HL-60 (cell line): ENCODE measurements at regions not wholly inside any gene's neighbourhood (a gene's known extent, or its start where the extent isn't known, plus 50 kb on each side); places are given as distances from the start of the nearest gene placed in this dataset.

Source experiments
- DNase-seq, 2 experiments: peaks; one replicate each; pipeline ENCODE4 v3.0.0-alpha.2; 2010 to 2020; ENCODE audit warnings: low read depth in 1 of 2, low spot score in 1 of 2
- H3K27ac ChIP-seq: fragments of 250-450 bp; sonication (Bioruptor Pico); replicated peaks from 2 replicates; pipeline ENCODE4 v1.5.1; 2020; ENCODE audit warnings: mild to moderate bottlenecking, moderate library complexity
- H3K27me3 ChIP-seq: fragments of 250-450 bp; sonication (Bioruptor Pico); 2 replicates; pipeline ENCODE4 v1.5.1; 2021; ENCODE audit warnings: mild to moderate bottlenecking, moderate library complexity; ENCODE audit not compliant: insufficient read depth, poor library complexity, severe bottlenecking
- H3K4me3 ChIP-seq: replicated peaks from 2 replicates; pipeline ENCODE4 v1.5.1; 2011; ENCODE audit warnings: mild to moderate bottlenecking, control low read depth, low read length; ENCODE audit not compliant: insufficient read depth
- GABPA ChIP-seq: IDR thresholded peaks from 2 replicates; pipeline ENCODE4 v1.6.1; 2012; ENCODE audit warnings: low read depth
- POLR2AphosphoS5 ChIP-seq: IDR thresholded peaks from 2 replicates; pipeline ENCODE4 v1.6.1; 2012; ENCODE audit warnings: low read depth
- SPI1 ChIP-seq: IDR thresholded peaks from 2 replicates; pipeline ENCODE4 v1.6.1; 2012; ENCODE audit warnings: low read depth, mild to moderate bottlenecking, borderline replicate concordance
- TF ChIP-seq, protein P1 (sequence below): IDR thresholded peaks from one replicate; pipeline ENCODE4 v1.5.1; 2011; ENCODE audit warnings: low read length, control low read depth, inconsistent platforms; ENCODE audit not compliant: insufficient read depth
- TF ChIP-seq, protein P2 (sequence below): IDR thresholded peaks from 2 replicates; pipeline ENCODE4 v1.6.1; 2012; ENCODE audit warnings: low read depth; ENCODE audit not compliant: insufficient replicate concordance

DNA sequence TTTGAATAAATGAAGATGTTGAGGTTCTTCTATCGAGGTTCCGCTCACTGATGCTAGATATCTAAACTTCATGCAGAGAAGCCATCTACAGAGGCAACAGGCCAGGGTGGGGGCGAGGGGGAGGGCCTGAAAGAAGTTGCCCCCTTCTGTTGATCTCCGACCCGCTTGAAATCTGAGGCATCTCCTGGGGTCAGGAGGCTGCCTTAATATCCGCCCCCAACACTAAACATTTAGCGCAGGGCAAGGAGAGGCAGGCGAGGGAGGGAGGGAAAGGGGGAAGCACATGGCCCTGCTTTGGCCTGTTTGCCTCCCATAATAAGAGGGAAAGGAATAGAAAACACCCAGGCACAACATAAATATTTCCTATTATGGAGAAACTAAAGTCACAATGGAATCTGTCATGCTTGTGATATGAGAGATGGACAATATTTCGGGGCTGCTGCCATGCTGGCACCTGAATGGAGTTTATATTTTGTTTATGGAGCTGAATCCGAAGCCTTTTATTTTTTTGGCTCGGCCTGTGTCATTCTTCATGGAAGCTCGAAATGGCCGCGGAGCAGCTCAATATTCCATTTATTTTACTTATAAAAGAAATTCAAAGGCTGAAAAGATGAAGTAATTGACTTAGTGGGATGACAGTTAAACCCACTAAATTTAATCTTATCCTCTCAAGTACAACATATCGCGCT lies 221.1 kb downstream of the INSIG2 start:
- no peak for DNase-seq
- TF ChIP-seq SPI1 (no peak), POLR2AphosphoS5 (no peak), GABPA (no peak)
- TF ChIP-seq, protein P1, sequence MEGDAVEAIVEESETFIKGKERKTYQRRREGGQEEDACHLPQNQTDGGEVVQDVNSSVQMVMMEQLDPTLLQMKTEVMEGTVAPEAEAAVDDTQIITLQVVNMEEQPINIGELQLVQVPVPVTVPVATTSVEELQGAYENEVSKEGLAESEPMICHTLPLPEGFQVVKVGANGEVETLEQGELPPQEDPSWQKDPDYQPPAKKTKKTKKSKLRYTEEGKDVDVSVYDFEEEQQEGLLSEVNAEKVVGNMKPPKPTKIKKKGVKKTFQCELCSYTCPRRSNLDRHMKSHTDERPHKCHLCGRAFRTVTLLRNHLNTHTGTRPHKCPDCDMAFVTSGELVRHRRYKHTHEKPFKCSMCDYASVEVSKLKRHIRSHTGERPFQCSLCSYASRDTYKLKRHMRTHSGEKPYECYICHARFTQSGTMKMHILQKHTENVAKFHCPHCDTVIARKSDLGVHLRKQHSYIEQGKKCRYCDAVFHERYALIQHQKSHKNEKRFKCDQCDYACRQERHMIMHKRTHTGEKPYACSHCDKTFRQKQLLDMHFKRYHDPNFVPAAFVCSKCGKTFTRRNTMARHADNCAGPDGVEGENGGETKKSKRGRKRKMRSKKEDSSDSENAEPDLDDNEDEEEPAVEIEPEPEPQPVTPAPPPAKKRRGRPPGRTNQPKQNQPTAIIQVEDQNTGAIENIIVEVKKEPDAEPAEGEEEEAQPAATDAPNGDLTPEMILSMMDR, result no peak
- TF ChIP-seq, protein P2, sequence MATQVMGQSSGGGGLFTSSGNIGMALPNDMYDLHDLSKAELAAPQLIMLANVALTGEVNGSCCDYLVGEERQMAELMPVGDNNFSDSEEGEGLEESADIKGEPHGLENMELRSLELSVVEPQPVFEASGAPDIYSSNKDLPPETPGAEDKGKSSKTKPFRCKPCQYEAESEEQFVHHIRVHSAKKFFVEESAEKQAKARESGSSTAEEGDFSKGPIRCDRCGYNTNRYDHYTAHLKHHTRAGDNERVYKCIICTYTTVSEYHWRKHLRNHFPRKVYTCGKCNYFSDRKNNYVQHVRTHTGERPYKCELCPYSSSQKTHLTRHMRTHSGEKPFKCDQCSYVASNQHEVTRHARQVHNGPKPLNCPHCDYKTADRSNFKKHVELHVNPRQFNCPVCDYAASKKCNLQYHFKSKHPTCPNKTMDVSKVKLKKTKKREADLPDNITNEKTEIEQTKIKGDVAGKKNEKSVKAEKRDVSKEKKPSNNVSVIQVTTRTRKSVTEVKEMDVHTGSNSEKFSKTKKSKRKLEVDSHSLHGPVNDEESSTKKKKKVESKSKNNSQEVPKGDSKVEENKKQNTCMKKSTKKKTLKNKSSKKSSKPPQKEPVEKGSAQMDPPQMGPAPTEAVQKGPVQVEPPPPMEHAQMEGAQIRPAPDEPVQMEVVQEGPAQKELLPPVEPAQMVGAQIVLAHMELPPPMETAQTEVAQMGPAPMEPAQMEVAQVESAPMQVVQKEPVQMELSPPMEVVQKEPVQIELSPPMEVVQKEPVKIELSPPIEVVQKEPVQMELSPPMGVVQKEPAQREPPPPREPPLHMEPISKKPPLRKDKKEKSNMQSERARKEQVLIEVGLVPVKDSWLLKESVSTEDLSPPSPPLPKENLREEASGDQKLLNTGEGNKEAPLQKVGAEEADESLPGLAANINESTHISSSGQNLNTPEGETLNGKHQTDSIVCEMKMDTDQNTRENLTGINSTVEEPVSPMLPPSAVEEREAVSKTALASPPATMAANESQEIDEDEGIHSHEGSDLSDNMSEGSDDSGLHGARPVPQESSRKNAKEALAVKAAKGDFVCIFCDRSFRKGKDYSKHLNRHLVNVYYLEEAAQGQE, result no peak
- Histone ChIP-seq H3K27me3 (peaks cover 27% of the 10 kb centered on the region), H3K4me3 (no peak overlapping the region), H3K27ac (no peak overlapping the region)

DNA sequence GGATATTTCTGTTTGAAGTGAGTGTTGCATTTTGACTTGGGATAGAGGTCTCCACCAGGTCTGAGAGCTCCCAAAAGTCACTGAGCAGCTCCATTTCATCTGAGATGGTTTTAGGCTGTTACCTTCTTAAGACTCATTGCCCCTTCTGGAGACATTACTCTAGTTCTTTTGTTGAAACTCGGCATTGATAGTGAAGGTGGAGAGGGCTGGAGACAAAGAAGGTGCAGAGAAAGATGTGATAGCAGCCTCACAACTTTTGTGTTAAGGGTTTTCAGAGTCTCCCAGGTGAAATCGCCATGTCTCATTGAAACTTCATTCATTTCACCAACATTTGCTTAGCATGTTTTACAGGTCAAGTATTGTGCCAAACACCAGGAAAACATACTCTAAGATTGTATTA lies 219.6 kb downstream of the INSIG2 start:
- H3K27ac ChIP-seq, result no peak overlapping the region
- TF ChIP-seq GABPA (no peak), SPI1 (no peak)
- TF ChIP-seq, protein P2, result no peak
- TF ChIP-seq, protein P1, result no peak
- no peak for DNase-seq
- H3K4me3 ChIP-seq, result no peak overlapping the region
- peaks cover 24% of the 10 kb centered on the region for H3K27me3 ChIP-seq

DNA sequence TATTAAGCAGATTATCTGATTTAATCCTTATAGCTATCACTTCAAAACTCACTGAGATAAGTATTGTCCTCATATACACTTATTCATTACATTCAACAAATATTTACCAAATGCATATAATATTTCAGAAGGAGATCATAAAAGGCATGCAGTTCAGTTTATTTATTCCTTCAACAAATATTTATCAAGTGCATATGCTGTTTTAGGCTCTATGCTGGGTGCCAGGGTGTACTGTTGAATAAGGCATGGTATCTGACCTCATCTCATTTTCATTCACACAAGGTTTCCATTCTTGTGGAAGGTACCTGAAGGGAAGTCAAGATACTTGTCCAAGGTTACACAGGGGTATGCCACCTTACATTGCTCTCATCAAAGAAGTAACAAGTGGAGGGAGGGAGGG lies 213.0 kb downstream of the INSIG2 start:
- Histone ChIP-seq H3K4me3 (no peak overlapping the region), H3K27me3 (peaks cover 1% of the 10 kb centered on the region), H3K27ac (no peak overlapping the region)
- TF ChIP-seq GABPA (no peak), POLR2AphosphoS5 (no peak), SPI1 (no peak)
- TF ChIP-seq, protein P2, result no peak
- TF ChIP-seq, protein P1, result no peak
- DNase-seq, result no peak
